Stromal cell of bone marrow (primary cell): ENCODE measurements at regions not wholly inside any gene's neighbourhood (a gene's known extent, or its start where the extent isn't known, plus 50 kb on each side); places are given as distances from the start of the nearest gene placed in this dataset.

ENCODE experiments used
- DNase-seq: peaks from one replicate; pipeline ENCODE4 v3.0.0-alpha.2; 2012; ENCODE audit warnings: low read depth

DNA sequence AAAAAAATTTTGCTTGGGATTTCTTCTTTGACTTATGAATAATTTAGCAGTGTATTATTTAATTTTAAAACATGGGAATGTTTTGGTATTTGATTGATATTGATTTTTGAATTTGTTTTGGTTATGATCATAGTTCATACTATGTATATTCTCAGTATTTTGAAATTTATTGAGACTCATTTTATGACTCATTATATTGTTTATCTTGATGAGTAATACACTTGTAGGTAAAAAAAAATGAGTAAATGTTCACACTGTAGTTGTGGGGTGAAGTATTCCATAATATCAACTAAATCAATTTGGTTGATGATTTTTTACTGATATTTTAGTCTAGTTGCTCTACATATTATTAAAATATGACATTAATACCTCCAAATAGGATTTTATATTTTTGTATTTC, 1142.2 kb downstream of the ADGRL3 start:
- DNase-seq, result no peak

DNA sequence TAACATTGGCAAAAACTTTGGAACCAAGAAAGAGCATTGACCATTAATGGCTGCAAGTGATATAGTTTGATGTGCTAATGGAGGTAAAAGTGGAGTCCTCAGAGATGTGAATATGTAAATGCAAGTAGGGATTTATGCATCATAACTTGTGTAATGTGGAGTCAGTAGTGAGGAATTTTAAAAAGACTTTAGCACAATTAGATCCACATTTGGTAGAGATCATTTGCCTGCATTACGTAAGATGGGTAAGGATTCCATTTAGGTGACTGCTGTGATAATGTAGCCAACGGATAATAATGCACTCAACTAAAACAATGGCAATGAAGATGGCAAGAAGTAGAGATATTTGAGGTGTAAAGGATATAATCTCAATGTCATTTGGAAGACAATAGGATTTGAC, 1128.4 kb downstream of the ADGRL3 start:
- no peak for DNase-seq

DNA sequence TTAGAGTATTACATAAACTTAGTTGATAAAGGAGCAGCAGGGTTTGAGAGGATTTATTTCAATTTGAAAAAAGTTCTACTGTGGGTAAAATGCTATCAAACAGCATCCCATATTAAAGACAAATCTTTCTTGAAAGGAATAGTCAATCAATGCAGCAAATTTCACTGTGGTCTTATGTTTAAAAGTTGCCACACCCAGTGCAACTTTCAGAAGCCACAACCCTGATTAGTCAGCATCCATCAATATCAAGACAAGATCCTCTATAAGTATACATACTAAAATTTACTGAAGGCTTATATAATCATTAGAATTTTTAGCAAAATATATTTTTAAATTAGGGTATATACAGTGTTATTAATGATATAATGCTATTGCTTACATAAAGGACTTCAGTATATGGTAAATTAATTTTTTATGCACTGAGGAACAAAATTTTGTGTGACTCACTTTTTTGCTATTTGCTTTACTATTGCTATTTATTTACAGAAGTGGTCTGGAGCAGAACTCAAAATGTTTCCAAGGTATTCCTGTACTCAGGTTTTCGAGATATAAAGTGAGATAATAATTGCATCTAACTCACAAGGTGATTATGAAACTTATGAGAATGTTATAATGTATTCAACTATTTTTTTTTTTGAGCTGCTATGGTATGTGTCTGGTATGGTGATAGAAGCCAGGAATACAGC, 1127.6 kb downstream of the ADGRL3 start:
- no peak for DNase-seq

GRCh38 chr4:62324215-62324614, 1124.1 kb downstream of the ADGRL3 start:
- no peak for DNase-seq

GRCh38 chr4:62320612-62321011, 1120.5 kb downstream of the ADGRL3 start:
- DNase-seq, result no peak

- no peak for DNase-seq
Measured at GRCh38 chr4:62302710-62303109, 1102.6 kb downstream of the ADGRL3 start.

GRCh38 chr4:62301500-62301899, 1101.4 kb downstream of the ADGRL3 start:
- no peak for DNase-seq

DNA sequence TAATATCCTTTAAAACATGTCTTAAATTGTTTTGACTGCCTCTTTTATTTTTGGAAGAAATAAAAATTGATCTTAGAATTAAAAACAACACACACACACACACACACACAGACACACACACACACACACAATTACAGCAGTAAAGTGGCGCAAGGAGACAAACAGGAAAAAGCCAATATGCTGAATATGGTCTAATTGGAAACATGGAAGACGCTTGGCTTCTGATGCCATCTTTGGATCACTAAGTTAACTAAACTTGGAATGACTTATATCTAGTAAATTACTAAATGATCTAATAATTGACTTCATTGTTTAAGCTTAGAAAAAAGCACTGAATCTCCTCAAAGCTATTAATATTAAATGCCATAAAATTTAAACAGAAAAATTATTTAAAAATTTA, 1093.4 kb downstream of the ADGRL3 start:
- DNase-seq, result no peak

DNA sequence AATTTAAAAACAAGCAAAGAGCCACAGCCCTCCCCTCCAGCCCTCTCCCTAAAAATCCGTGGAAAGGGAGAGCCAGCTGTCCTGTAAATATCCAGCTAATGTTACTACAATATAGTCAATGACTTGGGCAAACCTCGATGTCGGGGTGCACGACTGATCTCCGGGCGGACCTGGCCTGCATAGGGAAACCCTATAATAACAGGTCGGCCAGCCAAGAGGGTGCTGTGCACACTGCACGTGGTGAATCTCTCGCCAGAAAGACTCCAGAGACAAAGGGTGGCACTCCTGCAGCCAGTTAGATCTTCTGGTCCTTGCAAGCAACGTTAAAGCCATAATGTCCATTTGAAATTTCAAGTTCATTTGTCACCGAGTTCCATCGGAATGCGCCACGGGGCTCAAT, 1092.8 kb downstream of the ADGRL3 start:
- no peak for DNase-seq

DNA sequence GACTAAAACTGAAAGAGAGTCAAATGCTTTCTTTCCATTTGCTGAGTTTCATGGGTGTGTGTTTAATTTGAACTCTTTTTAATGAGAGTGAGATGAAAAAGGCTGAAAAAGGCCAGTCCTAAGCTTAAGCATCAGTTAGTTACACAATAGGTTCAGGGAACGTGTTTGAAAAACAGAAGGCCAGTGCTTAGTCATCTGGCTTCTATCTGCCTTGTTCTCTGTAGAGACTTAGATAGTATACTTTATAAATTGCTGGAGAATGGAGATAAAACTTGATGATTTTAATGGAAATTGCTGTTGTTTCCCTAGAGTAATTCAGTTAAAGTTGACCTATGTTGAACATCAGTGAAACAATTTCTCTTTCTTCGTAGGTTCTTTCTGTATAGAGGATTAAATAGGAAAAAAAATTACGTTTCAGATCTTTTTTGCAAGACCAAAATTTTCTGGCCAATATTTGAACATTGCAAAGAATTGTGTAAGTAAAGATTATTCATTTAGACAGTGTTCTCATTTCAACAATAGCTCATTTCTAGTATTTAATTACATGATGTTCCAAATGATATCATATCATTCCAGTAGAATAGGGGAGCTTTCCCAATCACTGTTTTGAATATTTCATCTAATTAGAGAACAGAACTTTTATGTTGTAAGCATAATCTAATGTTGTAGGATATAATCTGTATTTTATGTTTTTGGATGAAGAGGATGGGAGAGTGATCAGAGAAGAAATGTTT, 1088.8 kb downstream of the ADGRL3 start:
- no peak for DNase-seq

GRCh38 chr4:62285026-62285425, 1084.9 kb downstream of the ADGRL3 start:
- DNase-seq, result no peak

DNA sequence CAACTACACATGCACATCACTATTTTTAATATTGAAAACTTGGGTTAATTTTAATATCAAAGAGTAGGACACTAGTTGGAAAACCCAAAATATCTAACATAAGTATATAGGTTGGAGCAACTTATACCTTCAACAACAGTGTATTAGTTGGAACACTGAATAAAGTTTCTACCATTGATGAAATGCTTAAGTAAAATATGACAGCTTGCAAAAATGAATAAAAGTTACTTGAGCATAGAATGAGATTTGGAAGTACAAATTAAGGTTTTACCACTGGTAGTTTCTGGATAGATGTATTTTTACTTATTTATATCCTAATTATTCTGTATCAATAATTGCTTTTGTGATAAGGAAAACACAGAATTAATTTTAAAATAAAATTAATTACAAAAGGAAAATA, 1079.6 kb downstream of the ADGRL3 start:
- DNase-seq, result no peak

- no peak for DNase-seq
Measured at GRCh38 chr4:62275470-62275869, 1075.3 kb downstream of the ADGRL3 start.

DNA sequence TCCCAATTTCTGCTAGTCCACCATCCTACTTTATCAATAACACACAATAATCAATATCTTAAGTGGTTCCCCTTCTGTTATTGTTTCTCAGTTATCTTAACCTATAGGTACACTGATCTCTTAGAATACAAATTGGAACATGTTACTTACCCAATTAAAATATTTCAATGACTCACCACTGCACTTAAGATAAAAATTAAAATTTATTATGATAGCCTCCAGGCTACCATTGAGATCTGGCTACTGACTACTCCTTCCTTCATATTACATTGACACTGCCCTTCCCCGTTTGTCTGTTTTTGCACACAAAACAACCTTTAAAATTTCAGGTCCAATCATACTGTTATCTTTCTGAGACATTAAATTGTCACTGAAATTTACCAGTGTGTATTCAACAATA, 1074.7 kb downstream of the ADGRL3 start:
- DNase-seq, result no peak

- no peak for DNase-seq
Measured at GRCh38 chr4:62271107-62271506, 1071.0 kb downstream of the ADGRL3 start.

- DNase-seq, result no peak
Measured at GRCh38 chr4:62269918-62270317, 1069.8 kb downstream of the ADGRL3 start.

- DNase-seq, result no peak
Measured at GRCh38 chr4:62263454-62263853, 1063.3 kb downstream of the ADGRL3 start.

DNA sequence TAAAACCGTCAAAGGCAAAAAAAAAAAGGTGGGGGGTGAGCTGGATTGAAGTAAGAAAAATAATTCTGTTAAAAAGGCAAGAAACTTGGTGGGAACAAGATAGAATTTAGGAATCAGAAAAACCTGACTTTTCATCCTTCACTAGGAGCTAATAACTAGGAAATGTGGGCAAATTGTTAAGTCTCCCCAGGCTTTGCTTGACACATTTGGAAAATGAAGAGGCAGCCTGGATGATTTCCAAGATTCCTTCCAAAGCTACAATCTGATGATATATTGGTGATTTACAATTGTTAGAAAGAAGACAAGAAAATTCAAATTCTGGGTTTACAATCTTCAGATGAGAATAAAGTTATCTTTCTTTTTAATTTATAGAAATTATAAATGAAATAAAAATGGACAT, 1062.5 kb downstream of the ADGRL3 start:
- no peak for DNase-seq

DNA sequence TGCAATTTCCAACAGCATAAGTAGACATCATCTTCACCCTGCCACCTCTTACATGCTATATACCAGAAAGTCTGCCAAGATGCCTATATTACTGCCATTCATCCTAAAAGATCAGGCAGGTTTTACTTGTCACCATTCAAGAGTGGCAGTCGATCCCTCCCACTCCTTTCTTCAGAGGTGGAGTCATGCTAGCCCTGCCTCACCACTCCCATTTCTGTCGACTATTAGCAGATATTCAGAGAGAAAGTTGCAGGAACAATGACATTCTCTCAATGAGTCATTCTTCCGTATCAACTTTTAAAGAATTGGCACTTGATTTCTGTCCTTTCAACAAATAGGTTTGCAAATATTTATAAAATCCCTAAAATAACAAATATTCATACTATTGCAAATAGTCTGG, 1060.1 kb downstream of the ADGRL3 start:
- DNase-seq, result no peak

GRCh38 chr4:62256479-62256878, 1056.4 kb downstream of the ADGRL3 start:
- no peak for DNase-seq

- no peak for DNase-seq
Measured at GRCh38 chr4:62252728-62253127, 1052.6 kb downstream of the ADGRL3 start.

GRCh38 chr4:62250100-62250499, 1050.0 kb downstream of the ADGRL3 start:
- DNase-seq, result no peak

DNA sequence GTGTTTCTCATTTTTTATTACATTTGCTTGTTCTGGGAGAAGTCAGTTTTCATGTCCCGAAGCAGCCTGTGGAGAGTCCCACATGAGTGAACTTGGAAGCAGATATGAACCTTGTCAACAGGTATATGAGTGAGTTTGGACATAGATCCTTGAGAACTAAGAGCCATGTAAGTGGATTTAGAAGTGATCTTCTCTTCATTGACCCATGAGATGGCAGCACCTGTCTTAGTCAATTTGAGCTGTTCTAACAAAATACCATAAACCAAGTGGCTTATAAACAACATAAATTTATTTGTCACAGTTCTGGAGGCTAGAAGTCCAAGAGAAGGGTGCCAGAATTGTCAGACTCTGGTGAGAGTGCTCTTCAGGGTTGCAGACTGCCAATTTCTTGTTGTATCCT, 1043.8 kb downstream of the ADGRL3 start:
- no peak for DNase-seq

DNA sequence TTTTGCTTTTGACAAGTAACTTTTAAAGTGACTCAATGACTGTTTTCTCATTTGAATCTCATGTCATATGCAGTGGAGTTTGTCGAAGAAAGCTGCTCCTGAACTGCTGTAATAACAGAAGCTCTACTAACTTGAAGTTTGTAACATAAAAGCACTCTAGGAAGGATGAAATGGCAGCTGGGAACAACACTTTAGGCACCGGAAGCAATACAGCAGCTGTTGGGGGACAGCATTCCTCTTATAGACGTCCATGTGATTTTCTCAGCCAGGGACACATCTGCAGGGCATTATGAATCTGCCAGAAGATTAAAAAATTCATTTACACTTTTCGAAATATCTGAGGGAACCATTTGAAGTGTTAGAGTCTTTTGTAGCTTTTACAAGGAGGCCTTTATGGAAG, 1035.8 kb downstream of the ADGRL3 start:
- no peak for DNase-seq
